Urothelium cell line (cell line): ENCODE measurements at regions not wholly inside any gene's neighbourhood (a gene's known extent, or its start where the extent isn't known, plus 50 kb on each side); places are given as distances from the start of the nearest gene placed in this dataset.
A peak's percentile ranks its signal among the peaks of the same experiment; 100 is the strongest.
"Not testable (repeated sequence)": the region's sequence is repeated elsewhere in the genome, so short reads cannot be mapped to it uniquely, and the experiment has no call there.

ENCODE experiments used
- DNase-seq: peaks from one replicate; pipeline ENCODE4 v3.0.0; 2011; ENCODE audit warnings: low spot score, mixed read lengths
- FAIRE-seq: peaks from 2 replicates; lab custom pipeline; 2011; peaks lifted over from hg19 to GRCh38; lab: Jason Lieb, UNC

DNA sequence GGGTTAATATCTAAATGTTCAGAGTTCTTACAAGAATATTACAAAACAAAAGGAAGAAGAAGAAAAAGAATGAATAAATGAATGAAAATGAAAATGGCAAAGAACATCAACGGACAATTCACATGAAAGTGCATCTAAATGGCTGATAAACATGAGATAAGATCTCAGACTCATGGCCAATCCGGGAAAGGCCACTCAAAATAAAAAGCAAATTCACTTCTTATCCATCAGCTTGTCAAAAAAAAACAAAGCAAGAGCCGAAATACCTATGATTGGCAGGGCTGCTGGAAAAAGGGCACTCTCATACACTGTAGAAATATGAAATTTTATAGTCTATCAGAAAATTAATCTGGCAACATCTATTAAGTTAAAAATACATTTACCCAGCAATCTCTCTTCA is 103.6 kb upstream of the EDEM3 start:
- DNase-seq = no peak
- FAIRE-seq = no peak

GRCh38 chr1:184854496-184855140 is 100.0 kb upstream of the EDEM3 start:
- DNase-seq (no peak), FAIRE-seq (no peak)

- no peak for FAIRE-seq
These were observed 99.4 kb upstream of the EDEM3 start for GRCh38 chr1:184854036-184854435.

DNA sequence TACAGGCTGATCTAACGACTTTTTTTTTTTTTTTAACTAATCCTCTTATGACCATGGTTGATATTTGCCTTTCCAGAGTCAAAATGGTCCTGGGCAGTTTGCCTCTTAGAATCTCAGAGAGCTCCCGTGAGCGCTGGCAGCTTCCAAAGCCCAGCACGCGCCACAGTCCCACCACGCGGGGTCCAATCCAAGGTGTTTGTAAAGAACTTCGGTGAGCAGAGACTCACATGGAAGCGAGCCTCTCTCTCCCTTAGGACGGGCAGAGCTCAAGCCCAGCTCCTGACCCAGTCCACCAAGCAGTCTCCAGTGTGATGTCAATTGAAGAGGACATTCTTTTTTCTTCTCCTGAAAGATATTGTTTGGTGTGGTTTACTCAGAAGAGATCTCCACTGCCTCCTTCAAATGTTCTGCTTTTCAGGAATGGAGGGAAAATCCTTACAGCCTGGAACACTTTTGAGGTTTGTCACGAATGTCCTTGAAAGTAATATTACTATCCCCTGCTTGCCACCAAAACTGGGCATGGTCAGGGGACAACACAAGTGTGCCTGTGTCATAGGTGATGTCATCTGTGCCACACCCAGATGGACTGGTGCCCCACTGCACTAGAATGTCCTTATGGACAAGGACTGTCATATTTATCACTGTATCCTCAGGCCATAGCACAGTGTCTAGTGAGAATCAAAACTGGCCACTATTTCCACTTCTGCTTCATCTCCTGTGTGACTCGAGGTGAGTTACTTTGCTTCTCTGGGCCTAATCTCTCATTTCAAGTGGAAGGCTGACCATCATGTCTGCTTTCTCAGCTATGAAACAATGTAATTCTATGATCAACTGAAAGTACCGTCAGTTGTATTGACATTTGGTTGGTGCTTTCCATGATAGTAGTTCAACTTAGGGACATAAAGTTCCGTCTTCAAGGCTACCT is 97.4 kb upstream of the EDEM3 start:
- peak; percentile 56 for FAIRE-seq
- DNase-seq = no peak

More at GRCh38 chr1:184854036-184854435, 99.4 kb upstream of the EDEM3 start:
- DNase-seq = no peak

DNA sequence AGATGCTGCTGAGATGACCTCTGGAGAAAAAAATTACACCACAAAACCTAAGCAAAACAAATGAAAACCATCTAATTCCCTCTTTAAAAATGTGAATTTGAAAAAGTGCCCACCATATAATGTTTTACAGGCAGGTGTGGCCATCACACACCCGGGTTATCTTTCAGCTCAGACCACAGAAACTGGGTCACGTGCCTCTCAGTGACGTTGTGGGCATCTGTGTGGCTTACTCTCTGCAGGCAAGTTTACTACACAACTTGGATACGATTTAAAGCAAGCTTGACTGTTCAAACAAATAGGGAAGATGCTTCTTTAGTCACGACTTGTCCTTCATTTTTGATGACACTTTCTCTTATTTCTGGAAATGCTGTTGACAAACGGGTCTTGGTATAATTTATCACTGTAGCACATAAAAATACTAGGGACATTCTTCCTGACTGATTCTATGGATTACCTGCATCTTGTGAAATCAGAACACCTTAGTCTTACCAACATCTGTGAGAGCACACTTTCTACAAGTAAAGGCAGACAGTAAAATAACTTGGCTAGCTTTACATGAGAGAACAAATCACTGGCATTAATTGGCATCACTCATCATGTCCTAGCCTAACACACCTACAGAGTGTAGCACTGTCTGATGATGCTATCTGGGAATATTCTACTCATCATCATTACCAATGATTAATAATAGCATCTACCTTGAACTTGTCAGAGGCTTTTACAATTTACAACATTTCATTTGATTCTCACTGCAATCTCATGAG is 89.3 kb upstream of the EDEM3 start:
- FAIRE-seq (no peak), DNase-seq (no peak)

DNA sequence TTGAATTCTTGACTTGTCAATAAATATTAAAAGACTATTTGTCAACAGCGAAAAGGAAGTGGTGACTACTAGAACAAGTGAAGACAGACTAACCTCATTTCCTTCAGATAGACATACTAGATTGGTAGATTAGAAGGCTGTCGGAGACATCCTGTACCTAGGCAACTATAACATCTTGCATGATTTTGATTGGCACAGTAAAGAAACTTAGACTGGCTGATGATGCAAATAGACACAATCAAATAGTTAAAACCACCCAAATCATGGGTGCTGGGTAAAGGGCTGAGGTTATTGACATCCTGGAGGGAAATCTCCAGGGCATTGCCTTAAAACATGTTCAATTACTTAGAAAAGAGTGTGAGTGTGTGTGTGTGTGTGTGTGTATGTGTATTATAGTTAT is 85.9 kb upstream of the EDEM3 start:
- DNase-seq (no peak), FAIRE-seq (no peak)

DNA sequence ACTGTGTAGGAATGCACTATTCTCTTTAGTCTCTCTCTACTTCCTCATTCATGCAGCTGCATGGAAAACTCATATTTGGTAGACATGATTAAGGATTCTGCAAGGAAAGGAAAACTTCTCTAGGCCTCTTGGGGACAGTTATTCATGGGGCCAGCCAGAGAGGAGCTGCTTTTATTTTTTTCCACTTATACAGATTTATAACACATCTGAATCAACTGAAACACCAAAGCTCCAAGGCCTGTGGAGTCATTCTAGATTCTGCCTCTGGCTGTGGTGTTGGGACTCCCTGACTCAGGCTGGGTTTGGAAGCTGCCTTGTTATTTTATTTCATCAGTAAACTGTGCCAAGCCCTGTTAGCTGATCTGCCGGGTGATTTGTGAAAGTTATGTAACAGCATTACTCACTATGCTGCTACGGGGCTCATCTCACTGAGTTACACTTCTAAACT is 83.9 kb upstream of the EDEM3 start:
- DNase-seq (peak; percentile 67), FAIRE-seq (no peak)

DNA sequence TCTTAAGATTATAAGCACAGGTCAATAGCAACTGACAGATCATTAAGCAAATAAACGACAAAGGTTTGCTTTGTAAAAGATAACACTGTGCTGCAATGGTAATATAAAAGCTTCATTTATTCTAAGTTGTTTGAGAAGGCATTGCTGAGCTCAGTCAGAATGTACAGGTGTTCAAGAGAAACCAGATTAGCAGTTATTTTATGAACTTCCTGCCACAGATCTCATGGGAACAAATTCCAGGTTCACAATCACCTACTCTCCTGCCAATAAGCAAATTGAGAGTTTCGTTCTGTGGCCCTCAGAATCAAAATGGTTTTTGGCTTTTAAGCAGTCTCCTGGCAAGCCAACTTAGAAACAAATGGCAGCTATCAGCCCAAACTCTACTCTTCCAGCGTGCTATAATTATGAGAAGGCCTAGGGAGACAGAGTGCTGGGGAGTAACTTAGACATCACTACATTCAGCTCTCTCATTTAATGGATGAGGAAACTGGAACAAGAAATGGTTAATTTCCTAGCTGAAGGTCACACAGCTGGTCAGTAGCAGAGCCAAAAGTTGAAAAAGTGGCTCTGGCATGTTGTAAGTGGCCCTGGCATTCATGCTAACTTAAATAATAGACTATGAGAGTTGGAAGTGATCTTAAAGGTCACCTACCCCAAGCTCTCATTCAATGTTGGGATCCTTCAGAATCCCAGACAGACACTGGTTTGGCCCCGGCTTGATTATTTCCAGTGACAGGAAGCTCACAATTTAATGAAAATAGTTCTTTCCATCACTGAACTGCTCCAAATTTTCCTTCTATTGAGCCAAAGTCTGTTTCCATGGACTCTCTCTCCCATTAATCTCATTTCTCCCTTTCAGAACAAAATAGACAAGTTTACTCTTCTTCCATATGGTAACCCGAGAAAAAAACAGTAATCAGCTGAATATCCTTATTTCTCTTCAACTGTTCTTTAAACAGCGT is 82.6 kb upstream of the EDEM3 start:
- DNase-seq (no peak), FAIRE-seq (no peak)

DNA sequence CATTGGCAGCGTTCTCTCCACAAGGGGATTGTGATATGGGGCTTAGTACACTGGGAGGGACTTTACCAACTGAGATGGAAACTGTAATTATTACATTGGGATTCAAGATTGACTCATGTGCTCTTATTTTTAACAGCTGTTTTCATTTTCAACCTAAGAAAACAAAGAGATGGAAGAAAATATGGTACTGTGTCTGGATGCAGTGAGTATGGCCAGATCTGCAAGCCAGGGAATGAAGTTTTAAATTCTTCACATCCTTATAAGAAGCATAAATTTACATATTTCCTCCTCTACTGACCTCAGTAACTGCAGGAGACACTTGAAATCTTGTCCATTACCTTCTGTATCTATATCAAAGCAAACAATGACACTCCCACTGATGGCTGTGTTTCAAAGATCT is 81.5 kb upstream of the EDEM3 start:
- DNase-seq = no peak

GRCh38 chr1:184833994-184834393 is 79.3 kb upstream of the EDEM3 start:
- not testable (repeated sequence) for FAIRE-seq, DNase-seq

More for the DNA sequence above, 81.5 kb upstream of the EDEM3 start:
- FAIRE-seq = no peak

DNA sequence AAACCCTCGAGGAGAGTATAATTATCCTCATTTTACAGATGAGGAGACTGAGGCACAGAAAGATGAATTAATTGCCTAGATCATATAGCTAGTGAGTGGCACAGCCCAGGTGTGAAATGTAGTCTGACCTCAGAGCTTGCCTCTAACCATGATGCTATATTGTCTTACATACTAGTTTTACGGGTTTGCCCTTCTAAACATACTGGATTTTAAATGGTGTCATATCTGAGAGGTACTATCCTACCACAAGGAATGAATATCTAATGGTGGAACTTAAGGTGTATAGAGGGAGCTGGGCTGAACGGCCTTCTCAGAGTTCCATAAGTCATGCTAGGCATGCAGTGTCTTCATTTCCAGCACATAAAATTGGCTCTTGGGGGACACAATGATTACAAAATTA is 77.9 kb upstream of the EDEM3 start:
- no peak for FAIRE-seq
- DNase-seq = no peak

GRCh38 chr1:184829496-184829895 is 74.8 kb upstream of the EDEM3 start:
- FAIRE-seq = not testable (repeated sequence)

GRCh38 chr1:184828369-184828717 is 73.7 kb upstream of the EDEM3 start:
- DNase-seq (no peak), FAIRE-seq (no peak)

More at GRCh38 chr1:184829496-184829895, 74.8 kb upstream of the EDEM3 start:
- DNase-seq = not testable (repeated sequence)

GRCh38 chr1:184827600-184828368 is 73.1 kb upstream of the EDEM3 start:
- peak; percentile 17 for FAIRE-seq
- peak; percentile 69 for DNase-seq

DNA sequence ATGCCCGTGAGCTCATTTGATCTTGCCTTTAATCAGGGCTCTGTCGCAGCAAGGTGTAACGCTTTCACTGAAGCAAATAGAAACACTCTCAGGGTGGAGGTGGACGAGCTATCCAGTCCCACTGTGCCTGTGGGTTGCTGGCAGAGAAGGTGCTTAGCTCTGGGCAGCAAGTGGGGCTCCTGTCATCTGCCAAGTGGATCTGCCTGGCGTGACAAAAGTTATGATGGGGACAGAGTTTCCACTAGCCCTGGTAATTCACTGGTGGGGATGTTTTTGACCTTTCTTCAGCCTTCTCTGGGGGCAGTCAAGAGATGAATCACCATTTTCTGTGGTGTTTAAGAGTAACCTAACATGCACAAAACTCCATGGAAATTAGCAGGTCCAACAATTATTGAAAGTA is 71.3 kb upstream of the EDEM3 start:
- no peak for FAIRE-seq
- DNase-seq = no peak

DNA sequence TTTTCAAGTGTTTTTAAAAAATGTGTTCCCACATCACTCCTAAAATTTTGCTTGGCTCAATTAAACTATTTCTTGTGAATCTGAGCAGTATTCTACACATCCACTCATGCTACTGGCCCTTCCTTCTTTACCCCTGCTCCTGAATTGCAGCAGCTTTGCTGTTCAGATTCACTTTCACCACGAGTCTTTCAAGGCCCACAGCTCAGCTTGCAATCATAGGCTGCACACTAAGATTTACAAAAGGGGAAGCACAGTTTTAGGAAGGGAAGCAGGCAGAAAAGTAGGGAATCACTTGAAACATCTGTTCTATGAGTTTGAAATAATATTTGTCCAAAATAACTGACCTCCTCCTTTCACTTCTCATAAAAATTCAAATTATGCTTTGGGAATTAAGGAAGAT is 70.9 kb upstream of the EDEM3 start:
- no peak for DNase-seq
- no peak for FAIRE-seq

- DNase-seq (no peak), FAIRE-seq (no peak)
These were observed 70.1 kb upstream of the EDEM3 start for GRCh38 chr1:184824691-184825323.

DNA sequence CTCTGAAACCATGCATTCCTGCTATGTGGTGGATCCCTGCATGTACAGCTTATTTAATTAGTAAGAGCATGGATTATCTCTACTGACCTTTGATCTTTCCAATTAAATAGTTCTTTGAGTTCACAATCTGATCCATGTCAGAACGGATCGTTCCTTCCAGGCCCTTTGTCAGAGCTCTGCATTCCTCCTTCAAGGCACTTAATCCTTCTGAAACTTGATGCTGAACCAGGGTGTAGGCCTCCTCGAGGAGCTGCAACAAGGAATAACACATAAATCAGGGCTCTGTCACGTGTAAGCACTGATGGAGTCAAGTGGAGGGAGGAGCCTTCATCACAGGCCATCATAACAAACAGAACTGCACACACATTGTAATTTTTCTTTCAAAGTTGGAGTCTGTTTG is 68.4 kb upstream of the EDEM3 start:
- FAIRE-seq = no peak
- no peak for DNase-seq

- DNase-seq (no peak), FAIRE-seq (no peak)
These were observed 67.6 kb upstream of the EDEM3 start for GRCh38 chr1:184822267-184822666.
